ENCODE measurements at regions not wholly inside any gene's neighbourhood (a gene's known extent, or its start where the extent isn't known, plus 50 kb on each side); places are given as distances from the start of the nearest gene placed in this dataset.

- no peak for TF ChIP-seq EP300 (IDR thresholded peaks at IDR 0.05; ENCODE audit: borderline replicate concordance in 1 of 2, control insufficient read depth in 1 of 2, low read depth in 2 of 2, low read length in 2 of 2)
- no peak for TF ChIP-seq NR2F1 (conservative IDR thresholded peaks at IDR 0.05)
- TF ChIP-seq ZBED1 (IDR thresholded peaks at IDR 0.05; ENCODE audit: borderline replicate concordance): no peak
- no peak for TF ChIP-seq HDGF (IDR thresholded peaks at IDR 0.05)
These were observed 293.5 kb downstream of the GPAM start (continued) for GRCh38 chr10:111890046-111890445.

- H3K9me3 ChIP-seq (replicated peaks; ENCODE audit: control insufficient read depth, insufficient read depth, low read length): no peaks in the 10 kb centered on the region
- DNase-seq (ENCODE audit: low read depth, low spot score) (no peak), ATAC-seq (no peak), FAIRE-seq (no peak)
- no peaks in the 10 kb centered on the region for H3K79me2 ChIP-seq (ENCODE audit: control insufficient read depth, insufficient read depth, low read length)
- no peak overlapping the region for H2AFZ ChIP-seq (ENCODE audit: control insufficient read depth, low read depth, low read length)
- no peak for TF ChIP-seq ZNF217 (IDR thresholded peaks at IDR 0.05)
- no peak for TF ChIP-seq KDM1A (IDR thresholded peaks at IDR 0.05; ENCODE audit: borderline replicate concordance)
- TF ChIP-seq, protein P1, sequence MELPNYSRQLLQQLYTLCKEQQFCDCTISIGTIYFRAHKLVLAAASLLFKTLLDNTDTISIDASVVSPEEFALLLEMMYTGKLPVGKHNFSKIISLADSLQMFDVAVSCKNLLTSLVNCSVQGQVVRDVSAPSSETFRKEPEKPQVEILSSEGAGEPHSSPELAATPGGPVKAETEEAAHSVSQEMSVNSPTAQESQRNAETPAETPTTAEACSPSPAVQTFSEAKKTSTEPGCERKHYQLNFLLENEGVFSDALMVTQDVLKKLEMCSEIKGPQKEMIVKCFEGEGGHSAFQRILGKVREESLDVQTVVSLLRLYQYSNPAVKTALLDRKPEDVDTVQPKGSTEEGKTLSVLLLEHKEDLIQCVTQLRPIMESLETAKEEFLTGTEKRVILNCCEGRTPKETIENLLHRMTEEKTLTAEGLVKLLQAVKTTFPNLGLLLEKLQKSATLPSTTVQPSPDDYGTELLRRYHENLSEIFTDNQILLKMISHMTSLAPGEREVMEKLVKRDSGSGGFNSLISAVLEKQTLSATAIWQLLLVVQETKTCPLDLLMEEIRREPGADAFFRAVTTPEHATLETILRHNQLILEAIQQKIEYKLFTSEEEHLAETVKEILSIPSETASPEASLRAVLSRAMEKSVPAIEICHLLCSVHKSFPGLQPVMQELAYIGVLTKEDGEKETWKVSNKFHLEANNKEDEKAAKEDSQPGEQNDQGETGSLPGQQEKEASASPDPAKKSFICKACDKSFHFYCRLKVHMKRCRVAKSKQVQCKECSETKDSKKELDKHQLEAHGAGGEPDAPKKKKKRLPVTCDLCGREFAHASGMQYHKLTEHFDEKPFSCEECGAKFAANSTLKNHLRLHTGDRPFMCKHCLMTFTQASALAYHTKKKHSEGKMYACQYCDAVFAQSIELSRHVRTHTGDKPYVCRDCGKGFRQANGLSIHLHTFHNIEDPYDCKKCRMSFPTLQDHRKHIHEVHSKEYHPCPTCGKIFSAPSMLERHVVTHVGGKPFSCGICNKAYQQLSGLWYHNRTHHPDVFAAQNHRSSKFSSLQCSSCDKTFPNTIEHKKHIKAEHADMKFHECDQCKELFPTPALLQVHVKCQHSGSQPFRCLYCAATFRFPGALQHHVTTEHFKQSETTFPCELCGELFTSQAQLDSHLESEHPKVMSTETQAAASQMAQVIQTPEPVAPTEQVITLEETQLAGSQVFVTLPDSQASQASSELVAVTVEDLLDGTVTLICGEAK (IDR thresholded peaks at IDR 0.05; ENCODE audit: borderline replicate concordance): no peak
- no peak for TF ChIP-seq CBFB (IDR thresholded peaks at IDR 0.05; ENCODE audit: low read depth)
- TF ChIP-seq KLF5 (IDR thresholded peaks at IDR 0.05; ENCODE audit: partially characterized antibody): no peak
- TF ChIP-seq YBX1 (IDR thresholded peaks at IDR 0.05): no peak
- WGBS (ENCODE audit: insufficient coverage, insufficient replicate concordance, low lambda C conversion rate, missing lambda C conversion rate): 3% methylated on average over 4 of the region's 4 CpGs
- no peaks in the 10 kb centered on the region for H3K4me1 ChIP-seq (ENCODE audit: control insufficient read depth, insufficient read depth, low read length)
- H3K9ac ChIP-seq (ENCODE audit: control insufficient read depth, insufficient read depth, low read length): no peak overlapping the region
- no peaks in the 10 kb centered on the region for H3K36me3 ChIP-seq (ENCODE audit: control insufficient read depth in 2 of 2, insufficient read depth in 2 of 2, low read length in 1 of 2)
- no peaks in the 10 kb centered on the region for H4K20me1 ChIP-seq (ENCODE audit: control insufficient read depth, insufficient read depth)
- H3K27ac ChIP-seq (ENCODE audit: control insufficient read depth, insufficient read depth): no peak overlapping the region
- H3K4me2 ChIP-seq (ENCODE audit: control insufficient read depth, insufficient read depth): no peak overlapping the region
- BruUV-seq (replicated peaks): no TSS peak
- POLR2A ChIA-PET: no interaction called here
- in situ Hi-C loops (cut with MboI): no loop called here
- H3K27me3 ChIP-seq (replicated peaks in 1 of 2; ENCODE audit: control insufficient read depth in 2 of 2, insufficient read depth in 2 of 2, low read length in 1 of 2): no peaks in the 10 kb centered on the region
- SMC1A ChIA-PET (ENCODE audit: uncharacterized antibody, unreplicated experiment): no interaction called here
- RAD21 ChIA-PET (ENCODE audit: unreplicated experiment): no interaction called here
- no peak overlapping the region for H3K4me3 ChIP-seq
- CTCF ChIA-PET: no interaction called here
- intact Hi-C loops (cut with micrococcal nuclease; ENCODE audit: unreplicated experiment): no loop called here
These were observed 267.6 kb downstream of the GPAM start for GRCh38 chr10:111916011-111916410.
